ENCODE measurements at regions not wholly inside any gene's neighbourhood (a gene's known extent, or its start where the extent isn't known, plus 50 kb on each side); places are given as distances from the start of the nearest gene placed in this dataset.

DNA sequence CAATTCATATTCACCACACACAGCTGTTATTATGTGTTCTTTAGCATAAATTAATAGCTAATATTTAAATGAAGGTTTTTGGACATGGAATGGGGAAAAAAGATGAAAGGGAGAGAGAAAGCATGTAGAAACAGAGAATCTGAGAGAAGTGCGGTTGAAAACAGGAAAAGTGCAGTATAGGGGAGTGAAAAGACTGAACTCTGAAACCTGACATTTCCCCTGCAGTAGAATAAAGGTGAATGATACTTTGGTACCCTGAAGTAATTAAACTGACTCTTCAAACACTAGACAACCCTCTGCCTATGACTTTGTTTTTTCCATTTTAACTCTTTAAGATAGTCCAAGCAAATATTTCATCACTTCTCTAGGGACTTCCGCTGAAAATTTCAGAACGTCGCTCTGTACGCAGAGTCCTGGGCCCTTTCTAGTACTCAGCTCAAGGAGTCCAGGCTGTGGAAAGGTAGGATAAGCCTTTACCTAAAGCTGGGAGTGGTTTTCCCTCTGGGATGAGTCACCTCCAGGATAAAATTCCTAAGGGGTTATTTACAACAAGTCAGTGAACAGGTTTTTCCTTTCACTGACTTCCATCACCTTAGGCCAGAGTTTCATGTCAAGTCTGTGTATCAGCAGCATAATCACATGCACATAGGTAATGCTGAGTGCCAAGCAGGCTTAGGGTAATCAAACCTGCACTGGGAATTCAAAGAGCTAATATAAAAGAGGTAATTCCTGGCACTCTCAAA is 614.5 kb downstream of the PKHD1 start:
- no peak for TF ChIP-seq POLR2A (IDR thresholded peaks at IDR 0.05; ENCODE audit: low read length)
- TF ChIP-seq GATA1 (IDR thresholded peaks at IDR 0.05; ENCODE audit: low read depth, low read length) = no peak

Measured in erythroblast (primary cell).